ENCODE measurements at regions not wholly inside any gene's neighbourhood (a gene's known extent, or its start where the extent isn't known, plus 50 kb on each side); places are given as distances from the start of the nearest gene placed in this dataset.

DNA sequence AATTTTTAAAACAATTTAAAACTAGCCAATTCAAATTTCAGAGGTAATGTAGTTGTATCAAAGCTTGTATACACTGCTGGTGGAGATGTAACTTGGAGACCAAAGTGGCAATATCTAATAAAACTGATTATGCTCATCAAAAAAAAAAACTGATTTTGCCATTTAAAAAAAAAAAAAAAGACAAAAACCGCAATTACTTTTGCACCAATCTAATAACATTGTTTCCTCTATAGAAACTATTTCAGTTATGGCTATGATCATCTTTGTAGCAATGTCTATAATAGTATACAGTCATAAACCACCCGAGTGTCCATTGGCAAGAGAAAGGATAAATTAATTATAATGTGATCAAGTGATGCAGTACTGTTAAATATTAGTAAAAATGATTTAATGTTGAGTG is 149.3 kb upstream of the SEMA6D start:
- DNase-seq = no peak
- no peaks in the 10 kb centered on the region for H3K27me3 ChIP-seq (ENCODE audit: control insufficient read depth, insufficient read depth, low read length, poor library complexity, severe bottlenecking)
- Mint-ChIP-seq H3K27me3 (ENCODE audit: insufficient read depth) (no peaks in the 10 kb centered on the region), H3K4me1 (peaks cover 6% of the 10 kb centered on the region), H3K36me3 (ENCODE audit: low read depth) (no peaks in the 10 kb centered on the region), H3K9me3 (no peaks in the 10 kb centered on the region), H3K27ac (no peak overlapping the region), H3K4me3 (no peak overlapping the region)
- WGBS, 2 experiments (ENCODE audit: insufficient coverage in 1 of 2, insufficient read length in 1 of 2) = 95% methylated on average over 2 of the region's 2 CpGs; no CpG with 5 or more reads in 1 of the 2 experiments
- H3K36me3 ChIP-seq (ENCODE audit: control insufficient read depth, insufficient read depth, low read length) = no peaks in the 10 kb centered on the region
- no peak overlapping the region for H3K9ac ChIP-seq (ENCODE audit: extremely low read depth, low read length, poor library complexity, severe bottlenecking)
- peaks cover 3% of the 10 kb centered on the region for H3K4me1 ChIP-seq (ENCODE audit: control insufficient read depth, insufficient read depth, low read length)
- no peak overlapping the region for H3K27ac ChIP-seq (ENCODE audit: low read depth, low read length)
- TF ChIP-seq, protein P1, sequence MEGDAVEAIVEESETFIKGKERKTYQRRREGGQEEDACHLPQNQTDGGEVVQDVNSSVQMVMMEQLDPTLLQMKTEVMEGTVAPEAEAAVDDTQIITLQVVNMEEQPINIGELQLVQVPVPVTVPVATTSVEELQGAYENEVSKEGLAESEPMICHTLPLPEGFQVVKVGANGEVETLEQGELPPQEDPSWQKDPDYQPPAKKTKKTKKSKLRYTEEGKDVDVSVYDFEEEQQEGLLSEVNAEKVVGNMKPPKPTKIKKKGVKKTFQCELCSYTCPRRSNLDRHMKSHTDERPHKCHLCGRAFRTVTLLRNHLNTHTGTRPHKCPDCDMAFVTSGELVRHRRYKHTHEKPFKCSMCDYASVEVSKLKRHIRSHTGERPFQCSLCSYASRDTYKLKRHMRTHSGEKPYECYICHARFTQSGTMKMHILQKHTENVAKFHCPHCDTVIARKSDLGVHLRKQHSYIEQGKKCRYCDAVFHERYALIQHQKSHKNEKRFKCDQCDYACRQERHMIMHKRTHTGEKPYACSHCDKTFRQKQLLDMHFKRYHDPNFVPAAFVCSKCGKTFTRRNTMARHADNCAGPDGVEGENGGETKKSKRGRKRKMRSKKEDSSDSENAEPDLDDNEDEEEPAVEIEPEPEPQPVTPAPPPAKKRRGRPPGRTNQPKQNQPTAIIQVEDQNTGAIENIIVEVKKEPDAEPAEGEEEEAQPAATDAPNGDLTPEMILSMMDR (conservative IDR thresholded peaks at IDR 0.05) = no peak
- H3K4me3 ChIP-seq (ENCODE audit: low read length) = no peak overlapping the region
- H3K9me3 ChIP-seq (ENCODE audit: control insufficient read depth, low read length) = peaks cover 5% of the 10 kb centered on the region

DNA sequence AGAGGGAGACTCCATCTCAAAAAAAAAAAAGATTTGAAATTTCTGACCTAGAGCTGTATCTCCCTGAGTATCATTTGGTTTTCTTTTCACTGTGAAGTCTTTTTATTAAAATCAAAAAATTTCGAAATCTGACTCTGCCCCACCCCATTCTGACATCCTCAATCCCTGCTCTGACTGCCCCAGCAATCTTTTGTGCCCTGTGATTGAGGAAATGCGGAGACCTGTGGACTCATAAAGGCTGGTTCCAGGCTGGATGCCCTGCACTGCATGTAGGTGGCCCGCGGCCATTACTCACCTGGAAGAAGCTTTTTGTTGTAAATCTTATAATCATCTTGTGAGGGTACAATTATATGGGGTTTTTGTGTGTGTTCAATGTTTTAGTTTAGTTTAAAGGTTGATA is 147.3 kb upstream of the SEMA6D start:
- Histone ChIP-seq H3K27ac (ENCODE audit: low read depth, low read length) (no peak overlapping the region), H3K27me3 (ENCODE audit: control insufficient read depth, insufficient read depth, low read length, poor library complexity, severe bottlenecking) (no peaks in the 10 kb centered on the region), H3K36me3 (ENCODE audit: control insufficient read depth, insufficient read depth, low read length) (no peaks in the 10 kb centered on the region), H3K4me3 (ENCODE audit: low read length) (no peak overlapping the region), H3K4me1 (ENCODE audit: control insufficient read depth, insufficient read depth, low read length) (peaks cover 3% of the 10 kb centered on the region), H3K9ac (ENCODE audit: extremely low read depth, low read length, poor library complexity, severe bottlenecking) (no peak overlapping the region), H3K9me3 (ENCODE audit: control insufficient read depth, low read length) (no peaks in the 10 kb centered on the region)
- H3K36me3 Mint-ChIP-seq (ENCODE audit: low read depth) = no peaks in the 10 kb centered on the region
- DNase-seq = no peak
- no peak overlapping the region for H3K27ac Mint-ChIP-seq
- TF ChIP-seq, protein P1 (conservative IDR thresholded peaks at IDR 0.05) = no peak
- H3K9me3 Mint-ChIP-seq = no peaks in the 10 kb centered on the region
- no peaks in the 10 kb centered on the region for H3K27me3 Mint-ChIP-seq (ENCODE audit: insufficient read depth)
- H3K4me1 Mint-ChIP-seq = peaks cover 10% of the 10 kb centered on the region
- H3K4me3 Mint-ChIP-seq = no peak overlapping the region
- WGBS, 2 experiments (ENCODE audit: insufficient coverage in 1 of 2, insufficient read length in 1 of 2) = 90 to 100% methylated on average over 2 to 4 of the region's 4 CpGs

DNA sequence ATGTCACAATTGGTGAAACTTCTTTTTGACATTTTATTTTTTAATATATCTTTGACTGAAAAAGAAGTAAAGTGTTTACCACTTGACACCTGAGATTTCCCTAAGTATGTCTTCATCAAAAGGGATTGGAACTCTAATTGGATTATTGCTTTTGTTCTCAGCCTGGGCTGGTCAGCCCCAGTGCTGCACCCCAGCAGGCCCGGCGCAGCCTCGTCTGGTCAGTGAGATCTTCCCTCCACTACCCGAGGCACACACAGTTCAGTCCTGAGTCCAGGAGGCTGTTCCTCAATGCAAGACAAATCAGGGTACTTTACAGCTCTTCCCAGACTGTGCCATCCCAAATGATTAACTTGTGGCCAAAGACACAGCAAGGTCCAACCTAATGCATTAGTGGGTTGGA is 146.9 kb upstream of the SEMA6D start:
- Histone ChIP-seq H3K4me3 (ENCODE audit: low read length) (no peak overlapping the region), H3K4me1 (ENCODE audit: control insufficient read depth, insufficient read depth, low read length) (peaks cover 3% of the 10 kb centered on the region), H3K27ac (ENCODE audit: low read depth, low read length) (no peak overlapping the region), H3K36me3 (ENCODE audit: control insufficient read depth, insufficient read depth, low read length) (no peaks in the 10 kb centered on the region), H3K9me3 (ENCODE audit: control insufficient read depth, low read length) (no peaks in the 10 kb centered on the region), H3K27me3 (ENCODE audit: control insufficient read depth, insufficient read depth, low read length, poor library complexity, severe bottlenecking) (no peaks in the 10 kb centered on the region), H3K9ac (ENCODE audit: extremely low read depth, low read length, poor library complexity, severe bottlenecking) (no peak overlapping the region)
- 58 to 71% methylated on average over 4 of the region's 4 CpGs for WGBS, 2 experiments (ENCODE audit: insufficient coverage in 1 of 2, insufficient read length in 1 of 2)
- Mint-ChIP-seq H3K27me3 (ENCODE audit: insufficient read depth) (no peaks in the 10 kb centered on the region), H3K27ac (no peak overlapping the region), H3K9me3 (no peaks in the 10 kb centered on the region), H3K4me3 (no peak overlapping the region), H3K36me3 (ENCODE audit: low read depth) (no peaks in the 10 kb centered on the region), H3K4me1 (peaks cover 14% of the 10 kb centered on the region)
- no peak for DNase-seq
- TF ChIP-seq, protein P1 (conservative IDR thresholded peaks at IDR 0.05) = no peak
